OCI-LY7 (cell line): ENCODE measurements at regions not wholly inside any gene's neighbourhood (a gene's known extent, or its start where the extent isn't known, plus 50 kb on each side); places are given as distances from the start of the nearest gene placed in this dataset.

ENCODE experiments used
- BruUV-seq: library from RNA; stranded (reverse); fragments of 400-500 nt; replicated peaks from 2 replicates; lab custom pipeline; 2021; lab: Mats Ljungman, UMichigan
- CTCF ChIA-PET: fragments of 300-600 bp; sonication (Branson Sonifier 250); formaldehyde crosslinking; loops from one replicate; lab custom pipeline; 2022; ENCODE audit warnings: antibody characterized with exemption; ENCODE audit not compliant: unreplicated experiment; lab: Charles Lee
- POLR2A ChIA-PET: fragments of 300-600 bp; sonication (Branson Sonifier 250); formaldehyde crosslinking; loops from one replicate; lab custom pipeline; 2022; ENCODE audit warnings: antibody characterized with exemption; lab: Charles Lee
- DNase-seq: peaks from one replicate; pipeline ENCODE4 v3.0.0-alpha.2; 2015; ENCODE audit warnings: low spot score
- H2AFZ ChIP-seq: fragments of 200-600 bp; sonication (generic), shearing (Covaris generic); 2 replicates; pipeline ENCODE4 v1.6.1; 2014; ENCODE audit warnings: mild to moderate bottlenecking, antibody characterized with exemption, low read length, moderate library complexity
- H3K27ac ChIP-seq: fragments of 200-600 bp; sonication (generic); 2 replicates; pipeline ENCODE4 v1.5.1; 2014; ENCODE audit warnings: mixed run types, low read depth, mild to moderate bottlenecking, moderate library complexity, low read length, inconsistent platforms; ENCODE audit not compliant: poor library complexity, severe bottlenecking
- H3K36me3 ChIP-seq: fragments of 200-600 bp; sonication (generic); 2 replicates; pipeline ENCODE4 v1.6.1; 2014; ENCODE audit warnings: mild to moderate bottlenecking, antibody characterized with exemption, low read length, moderate library complexity, mixed read lengths; ENCODE audit not compliant: insufficient read depth
- H3K4me1 ChIP-seq: fragments of 200-600 bp; sonication (generic); 2 replicates; pipeline ENCODE4 v1.5.1; 2014; ENCODE audit warnings: mild to moderate bottlenecking, low read length; ENCODE audit not compliant: insufficient read depth, poor library complexity, severe bottlenecking
- H3K4me2 ChIP-seq: fragments of 200-600 bp; sonication (generic); 2 replicates; pipeline ENCODE4 v1.6.1; 2014; ENCODE audit warnings: mild to moderate bottlenecking, low read length
- H3K4me3 ChIP-seq: fragments of 200-600 bp; sonication (generic); 2 replicates; pipeline ENCODE4 v1.5.1; 2014; ENCODE audit warnings: mild to moderate bottlenecking, low read depth, low read length; ENCODE audit not compliant: poor library complexity, severe bottlenecking
- H3K79me2 ChIP-seq: fragments of 200-600 bp; sonication (generic); 2 replicates; pipeline ENCODE4 v1.6.1; 2016; ENCODE audit warnings: low read depth, mild to moderate bottlenecking, low read length, moderate library complexity, mixed read lengths; ENCODE audit not compliant: insufficient read depth
- H3K9me2 ChIP-seq: fragments of 200-600 bp; sonication (generic); 2 replicates; pipeline ENCODE4 v1.6.1; 2016; ENCODE audit warnings: mild to moderate bottlenecking, low read length, mixed read lengths; ENCODE audit not compliant: insufficient read depth
- H3K9me3 ChIP-seq: fragments of 200-600 bp; sonication (generic); 2 replicates; pipeline ENCODE4 v1.6.1; 2014; ENCODE audit warnings: mild to moderate bottlenecking, mixed run types, low read length, mixed read lengths
- H4K20me1 ChIP-seq: fragments of 200-600 bp; sonication (generic); 2 replicates; pipeline ENCODE4 v1.6.1; 2014; ENCODE audit warnings: mild to moderate bottlenecking, antibody characterized with exemption, low read length, moderate library complexity, mixed read lengths; ENCODE audit not compliant: insufficient read depth
- CTCF ChIP-seq: fragments of 200-600 bp; sonication (generic); conservative IDR thresholded peaks from 2 replicates; pipeline ENCODE4 v1.5.1; 2014; ENCODE audit warnings: mild to moderate bottlenecking, antibody characterized with exemption, low read length, moderate library complexity, mixed read lengths
- EZH2phosphoT487 ChIP-seq: fragments of 200-600 bp; sonication (generic); IDR thresholded peaks from 2 replicates; pipeline ENCODE4 v1.6.1; 2018; ENCODE audit warnings: low read depth, borderline replicate concordance, mild to moderate bottlenecking, mixed run types, antibody characterized with exemption, low read length, moderate library complexity, mixed read lengths
- intact Hi-C: fragments of 100-400 bp; cut with micrococcal nuclease; formaldehyde crosslinking; loops from one replicate; pipeline ENCODE4 v1.10.0; 2022; ENCODE audit not compliant: unreplicated experiment

- Histone ChIP-seq H2AFZ (no peak overlapping the region), H3K9me3 (no peaks in the 10 kb centered on the region), H3K4me3 (no peak overlapping the region), H3K27ac (no peak overlapping the region), H3K79me2 (no peaks in the 10 kb centered on the region), H3K9me2 (no peaks in the 10 kb centered on the region), H3K4me2 (no peak overlapping the region), H3K4me1 (no peaks in the 10 kb centered on the region), H3K36me3 (no peaks in the 10 kb centered on the region), H4K20me1 (no peaks in the 10 kb centered on the region)
- ChIA-PET CTCF (no interaction called here), POLR2A (interaction anchor here (1.3 kb wide), 1 partner anchor 14 kb away, joined by 3 read pairs; no protein-coding TSS in a partner anchor)
- no TSS peak for BruUV-seq
- TF ChIP-seq CTCF (no peak), EZH2phosphoT487 (no peak)
- intact Hi-C loops, result no loop called here
- no peak for DNase-seq
Measured at GRCh38 chr4:17284323-17285175, 227.3 kb downstream of the QDPR start.

GRCh38 chr4:17283832-17284231, 228.1 kb downstream of the QDPR start:
- no peaks in the 10 kb centered on the region for H3K79me2 ChIP-seq
- no peak overlapping the region for H3K4me2 ChIP-seq
- H3K4me1 ChIP-seq, result no peaks in the 10 kb centered on the region
- no peaks in the 10 kb centered on the region for H3K9me2 ChIP-seq
- H3K36me3 ChIP-seq, result no peaks in the 10 kb centered on the region
- CTCF ChIA-PET, result no interaction called here
- H3K27ac ChIP-seq, result no peak overlapping the region
- no peaks in the 10 kb centered on the region for H4K20me1 ChIP-seq
- POLR2A ChIA-PET, result no interaction called here
- intact Hi-C loops, result no loop called here
- no peak for DNase-seq
- no peak overlapping the region for H2AFZ ChIP-seq
- no peak overlapping the region for H3K4me3 ChIP-seq
- TF ChIP-seq CTCF (no peak), EZH2phosphoT487 (no peak)
- no TSS peak for BruUV-seq
- no peaks in the 10 kb centered on the region for H3K9me3 ChIP-seq

GRCh38 chr4:17283251-17283650, 228.6 kb downstream of the QDPR start:
- H3K4me1 ChIP-seq, result no peaks in the 10 kb centered on the region
- no peak for DNase-seq
- H3K27ac ChIP-seq, result no peak overlapping the region
- no TSS peak for BruUV-seq
- no peak overlapping the region for H3K4me3 ChIP-seq
- no peaks in the 10 kb centered on the region for H3K79me2 ChIP-seq
- intact Hi-C loops, result no loop called here
- no peaks in the 10 kb centered on the region for H3K9me2 ChIP-seq
- no peak overlapping the region for H2AFZ ChIP-seq
- H3K36me3 ChIP-seq, result no peaks in the 10 kb centered on the region
- H4K20me1 ChIP-seq, result no peaks in the 10 kb centered on the region
- ChIA-PET POLR2A (no interaction called here), CTCF (no interaction called here)
- H3K9me3 ChIP-seq, result no peaks in the 10 kb centered on the region
- no peak overlapping the region for H3K4me2 ChIP-seq
- TF ChIP-seq EZH2phosphoT487, result no peak
- TF ChIP-seq CTCF, result no peak
